ENCODE measurements at regions not wholly inside any gene's neighbourhood (a gene's known extent, or its start where the extent isn't known, plus 50 kb on each side); places are given as distances from the start of the nearest gene placed in this dataset.

GRCh38 chr1:96983866-96984265, 262.3 kb downstream of the PTBP2 start (continued):
- TF ChIP-seq, protein P1, sequence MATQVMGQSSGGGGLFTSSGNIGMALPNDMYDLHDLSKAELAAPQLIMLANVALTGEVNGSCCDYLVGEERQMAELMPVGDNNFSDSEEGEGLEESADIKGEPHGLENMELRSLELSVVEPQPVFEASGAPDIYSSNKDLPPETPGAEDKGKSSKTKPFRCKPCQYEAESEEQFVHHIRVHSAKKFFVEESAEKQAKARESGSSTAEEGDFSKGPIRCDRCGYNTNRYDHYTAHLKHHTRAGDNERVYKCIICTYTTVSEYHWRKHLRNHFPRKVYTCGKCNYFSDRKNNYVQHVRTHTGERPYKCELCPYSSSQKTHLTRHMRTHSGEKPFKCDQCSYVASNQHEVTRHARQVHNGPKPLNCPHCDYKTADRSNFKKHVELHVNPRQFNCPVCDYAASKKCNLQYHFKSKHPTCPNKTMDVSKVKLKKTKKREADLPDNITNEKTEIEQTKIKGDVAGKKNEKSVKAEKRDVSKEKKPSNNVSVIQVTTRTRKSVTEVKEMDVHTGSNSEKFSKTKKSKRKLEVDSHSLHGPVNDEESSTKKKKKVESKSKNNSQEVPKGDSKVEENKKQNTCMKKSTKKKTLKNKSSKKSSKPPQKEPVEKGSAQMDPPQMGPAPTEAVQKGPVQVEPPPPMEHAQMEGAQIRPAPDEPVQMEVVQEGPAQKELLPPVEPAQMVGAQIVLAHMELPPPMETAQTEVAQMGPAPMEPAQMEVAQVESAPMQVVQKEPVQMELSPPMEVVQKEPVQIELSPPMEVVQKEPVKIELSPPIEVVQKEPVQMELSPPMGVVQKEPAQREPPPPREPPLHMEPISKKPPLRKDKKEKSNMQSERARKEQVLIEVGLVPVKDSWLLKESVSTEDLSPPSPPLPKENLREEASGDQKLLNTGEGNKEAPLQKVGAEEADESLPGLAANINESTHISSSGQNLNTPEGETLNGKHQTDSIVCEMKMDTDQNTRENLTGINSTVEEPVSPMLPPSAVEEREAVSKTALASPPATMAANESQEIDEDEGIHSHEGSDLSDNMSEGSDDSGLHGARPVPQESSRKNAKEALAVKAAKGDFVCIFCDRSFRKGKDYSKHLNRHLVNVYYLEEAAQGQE (tag by site-specific recombination; IDR thresholded peaks at IDR 0.05): no peak
- no peak for TF ChIP-seq ZNF449 (tag by site-specific recombination; IDR thresholded peaks at IDR 0.05)

GRCh38 chr1:96987186-96987703, 265.7 kb downstream of the PTBP2 start:
- Histone ChIP-seq H3K4me3 (ENCODE audit: low read depth, low read length) (no peak overlapping the region), H3K27ac (ENCODE audit: extremely low read depth, low read depth, low read length) (no peak overlapping the region), H3K36me3 (ENCODE audit: control insufficient read depth in 2 of 2, insufficient read depth in 1 of 2, low read length in 2 of 2) (no peaks in the 10 kb centered on the region), H3K9me3 (ENCODE audit: control insufficient read depth, insufficient read depth, low read depth, low read length) (no peaks in the 10 kb centered on the region), H3K4me1 (ENCODE audit: control insufficient read depth, insufficient read depth, low read length) (no peaks in the 10 kb centered on the region)
- TF ChIP-seq ZNF184 (tag by site-specific recombination; IDR thresholded peaks at IDR 0.05): no peak
- no peak for TF ChIP-seq ZNF777 (tag by site-specific recombination; IDR thresholded peaks at IDR 0.05; ENCODE audit: borderline replicate concordance)
- TF ChIP-seq ZNF776 (tag by site-specific recombination; IDR thresholded peaks at IDR 0.05; ENCODE audit: borderline replicate concordance): no peak
- TF ChIP-seq ZSCAN16 (tag by site-specific recombination; IDR thresholded peaks at IDR 0.05): no peak
- no peak for TF ChIP-seq ZNF449 (tag by site-specific recombination; IDR thresholded peaks at IDR 0.05)
- TF ChIP-seq ZNF549 (tag by site-specific recombination; IDR thresholded peaks at IDR 0.05): no peak
- ChIA-PET CTCF (no interaction called here), POLR2A (no interaction called here)

- ChIA-PET CTCF (no interaction called here), POLR2A (no interaction called here)
- Histone ChIP-seq H3K4me1 (ENCODE audit: control insufficient read depth, insufficient read depth, low read length) (no peaks in the 10 kb centered on the region), H3K9me3 (ENCODE audit: control insufficient read depth, insufficient read depth, low read depth, low read length) (no peaks in the 10 kb centered on the region), H3K4me3 (ENCODE audit: low read depth, low read length) (no peak overlapping the region), H3K36me3 (ENCODE audit: control insufficient read depth in 2 of 2, insufficient read depth in 1 of 2, low read length in 2 of 2) (no peaks in the 10 kb centered on the region), H3K27ac (ENCODE audit: extremely low read depth, low read depth, low read length) (no peak overlapping the region)
- TF ChIP-seq ZNF514 (tag by site-specific recombination; IDR thresholded peaks at IDR 0.05): no peak
- TF ChIP-seq, protein P2, sequence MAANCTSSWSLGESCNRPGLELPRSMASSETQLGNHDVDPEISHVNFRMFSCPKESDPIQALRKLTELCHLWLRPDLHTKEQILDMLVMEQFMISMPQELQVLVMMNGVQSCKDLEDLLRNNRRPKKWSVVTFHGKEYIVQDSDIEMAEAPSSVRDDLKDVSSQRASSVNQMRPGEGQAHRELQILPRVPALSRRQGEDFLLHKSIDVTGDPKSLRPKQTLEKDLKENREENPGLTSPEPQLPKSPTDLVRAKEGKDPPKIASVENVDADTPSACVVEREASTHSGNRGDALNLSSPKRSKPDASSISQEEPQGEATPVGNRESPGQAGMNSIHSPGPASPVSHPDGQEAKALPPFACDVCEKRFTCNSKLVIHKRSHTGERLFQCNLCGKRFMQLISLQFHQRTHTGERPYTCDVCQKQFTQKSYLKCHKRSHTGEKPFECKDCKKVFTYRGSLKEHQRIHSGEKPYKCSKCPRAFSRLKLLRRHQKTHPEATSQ (tag by site-specific recombination; IDR thresholded peaks at IDR 0.05): no peak
- no peak for TF ChIP-seq ZNF426 (tag by site-specific recombination; IDR thresholded peaks at IDR 0.05)
- TF ChIP-seq, protein P3, sequence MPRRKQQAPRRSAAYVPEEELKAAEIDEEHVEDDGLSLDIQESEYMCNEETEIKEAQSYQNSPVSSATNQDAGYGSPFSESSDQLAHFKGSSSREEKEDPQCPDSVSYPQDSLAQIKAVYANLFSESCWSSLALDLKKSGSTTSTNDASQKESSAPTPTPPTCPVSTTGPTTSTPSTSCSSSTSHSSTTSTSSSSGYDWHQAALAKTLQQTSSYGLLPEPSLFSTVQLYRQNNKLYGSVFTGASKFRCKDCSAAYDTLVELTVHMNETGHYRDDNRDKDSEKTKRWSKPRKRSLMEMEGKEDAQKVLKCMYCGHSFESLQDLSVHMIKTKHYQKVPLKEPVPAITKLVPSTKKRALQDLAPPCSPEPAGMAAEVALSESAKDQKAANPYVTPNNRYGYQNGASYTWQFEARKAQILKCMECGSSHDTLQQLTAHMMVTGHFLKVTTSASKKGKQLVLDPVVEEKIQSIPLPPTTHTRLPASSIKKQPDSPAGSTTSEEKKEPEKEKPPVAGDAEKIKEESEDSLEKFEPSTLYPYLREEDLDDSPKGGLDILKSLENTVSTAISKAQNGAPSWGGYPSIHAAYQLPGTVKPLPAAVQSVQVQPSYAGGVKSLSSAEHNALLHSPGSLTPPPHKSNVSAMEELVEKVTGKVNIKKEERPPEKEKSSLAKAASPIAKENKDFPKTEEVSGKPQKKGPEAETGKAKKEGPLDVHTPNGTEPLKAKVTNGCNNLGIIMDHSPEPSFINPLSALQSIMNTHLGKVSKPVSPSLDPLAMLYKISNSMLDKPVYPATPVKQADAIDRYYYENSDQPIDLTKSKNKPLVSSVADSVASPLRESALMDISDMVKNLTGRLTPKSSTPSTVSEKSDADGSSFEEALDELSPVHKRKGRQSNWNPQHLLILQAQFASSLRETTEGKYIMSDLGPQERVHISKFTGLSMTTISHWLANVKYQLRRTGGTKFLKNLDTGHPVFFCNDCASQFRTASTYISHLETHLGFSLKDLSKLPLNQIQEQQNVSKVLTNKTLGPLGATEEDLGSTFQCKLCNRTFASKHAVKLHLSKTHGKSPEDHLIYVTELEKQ (tag by site-specific recombination; IDR thresholded peaks at IDR 0.05; ENCODE audit: borderline replicate concordance): no peak
- no peak for TF ChIP-seq ZNF76 (tag by site-specific recombination; IDR thresholded peaks at IDR 0.05; ENCODE audit: borderline replicate concordance, low read depth)
- TF ChIP-seq KLF8 (tag by site-specific recombination; IDR thresholded peaks at IDR 0.05): no peak
- TF ChIP-seq ZNF138 (tag by site-specific recombination; IDR thresholded peaks at IDR 0.05; ENCODE audit: borderline replicate concordance): no peak
Measured at GRCh38 chr1:96989302-96989701, 267.7 kb downstream of the PTBP2 start.

Measured in HEK293 (cell line).